ENCODE measurements at regions not wholly inside any gene's neighbourhood (a gene's known extent, or its start where the extent isn't known, plus 50 kb on each side); places are given as distances from the start of the nearest gene placed in this dataset.

GRCh38 chr11:91946397-91946951 is 278.1 kb upstream of the FAT3 start:
- no peaks in the 10 kb centered on the region for H3K27me3 ChIP-seq
- no peaks in the 10 kb centered on the region for H3K36me3 ChIP-seq
- WGBS, 3 donors: 15 to 28% (median 18%) methylated on average over 1 of the region's 1 CpG
- no peak for DNase-seq
- intact Hi-C loops (cut with DNase I): no loop called here
- H3K9me3 ChIP-seq: no peaks in the 10 kb centered on the region
- H3K4me1 ChIP-seq (ENCODE audit: insufficient read depth): peaks cover 2% of the 10 kb centered on the region
- TF ChIP-seq EP300 (IDR thresholded peaks at IDR 0.05) (no peak), CTCF (IDR thresholded peaks at IDR 0.05) (no peak), POLR2A (IDR thresholded peaks at IDR 0.05) (no peak)
- H3K4me3 ChIP-seq: no peak overlapping the region
- H3K27ac ChIP-seq: no peak overlapping the region

GRCh38 chr11:91935120-91935519 is 289.5 kb upstream of the FAT3 start:
- H3K36me3 ChIP-seq: no peaks in the 10 kb centered on the region
- H3K9me3 ChIP-seq: no peaks in the 10 kb centered on the region
- intact Hi-C loops (cut with DNase I): no loop called here
- H3K4me3 ChIP-seq: no peak overlapping the region
- 91 to 94% (median 92%) methylated on average over 3 of the region's 3 CpGs for WGBS, 3 donors
- H3K27ac ChIP-seq: no peak overlapping the region
- H3K4me1 ChIP-seq (ENCODE audit: insufficient read depth): peaks cover 2% of the 10 kb centered on the region
- H3K27me3 ChIP-seq: no peaks in the 10 kb centered on the region
- no peak for TF ChIP-seq EP300 (IDR thresholded peaks at IDR 0.05)
- no peak for TF ChIP-seq CTCF (IDR thresholded peaks at IDR 0.05)
- no peak for TF ChIP-seq POLR2A (IDR thresholded peaks at IDR 0.05)
- no peak for DNase-seq

- TF ChIP-seq EP300 (IDR thresholded peaks at IDR 0.05): no peak
- TF ChIP-seq POLR2A (IDR thresholded peaks at IDR 0.05): no peak
- intact Hi-C loops (cut with DNase I): no loop called here
- 22 to 33% (median 25%) methylated on average over 11 of the region's 11 CpGs for WGBS, 3 donors
- DNase-seq: peak in 1 of 5 donors; percentile 17
- no peaks in the 10 kb centered on the region for H3K9me3 ChIP-seq
- H3K36me3 ChIP-seq: no peaks in the 10 kb centered on the region
- H3K27ac ChIP-seq: no peak overlapping the region
- H3K27me3 ChIP-seq: no peaks in the 10 kb centered on the region
- H3K4me3 ChIP-seq: no peak overlapping the region
- H3K4me1 ChIP-seq (ENCODE audit: insufficient read depth): peaks cover 2% of the 10 kb centered on the region
Measured at GRCh38 chr11:91932151-91932821, 292.3 kb upstream of the FAT3 start.

- Histone ChIP-seq H3K36me3 (no peaks in the 10 kb centered on the region), H3K4me1 (ENCODE audit: insufficient read depth) (peaks cover 2% of the 10 kb centered on the region), H3K27me3 (no peaks in the 10 kb centered on the region), H3K27ac (no peak overlapping the region), H3K9me3 (no peaks in the 10 kb centered on the region), H3K4me3 (no peak overlapping the region)
- no peak for DNase-seq
- TF ChIP-seq CTCF (IDR thresholded peaks at IDR 0.05) (no peak), EP300 (IDR thresholded peaks at IDR 0.05) (no peak), POLR2A (IDR thresholded peaks at IDR 0.05) (no peak)
- intact Hi-C loops (cut with DNase I): no loop called here
- WGBS, 3 donors: 82 to 93% (median 83%) methylated on average over 2 of the region's 2 CpGs
Measured at GRCh38 chr11:91927448-91927847, 297.2 kb upstream of the FAT3 start.

- TF ChIP-seq POLR2A (IDR thresholded peaks at IDR 0.05): no peak
- no peak for TF ChIP-seq EP300 (IDR thresholded peaks at IDR 0.05)
- TF ChIP-seq CTCF (IDR thresholded peaks at IDR 0.05): no peak
- H3K27me3 ChIP-seq: no peaks in the 10 kb centered on the region
- no peaks in the 10 kb centered on the region for H3K9me3 ChIP-seq
- no peak overlapping the region for H3K27ac ChIP-seq
- no peaks in the 10 kb centered on the region for H3K36me3 ChIP-seq
- WGBS, 3 donors: 3 to 5% (median 3%) methylated on average over 1 of the region's 1 CpG
- intact Hi-C loops (cut with DNase I): no loop called here
- peaks cover 1% of the 10 kb centered on the region for H3K4me1 ChIP-seq (ENCODE audit: insufficient read depth)
- DNase-seq: no peak
- no peak overlapping the region for H3K4me3 ChIP-seq
Measured at GRCh38 chr11:91926965-91927364, 297.7 kb upstream of the FAT3 start.

Data from ovary (tissue), 7 donors.